Left cardiac atrium (tissue), 4 donors: ENCODE measurements at regions not wholly inside any gene's neighbourhood (a gene's known extent, or its start where the extent isn't known, plus 50 kb on each side); places are given as distances from the start of the nearest gene placed in this dataset.

Experiments
- ATAC-seq, 2 donors: fragments of 200-7000 bp; cut with Tn5 transposase; one replicate each; pipeline ENCODE4 v1.9.1; 2020; ENCODE audit warnings: mild to moderate bottlenecking in 2 of 2, moderate library complexity in 2 of 2
- DNase-seq: peaks from one replicate; pipeline ENCODE4 v3.0.0-alpha.2; 2020
- intact Hi-C, 2 donors: fragments of 100-400 bp; cut with DNase I; formaldehyde crosslinking; loops; one replicate each; pipeline versions ENCODE4 v1.14.1 to v1.15.1; 2022 to 2023
- donor health status: DM: no; HTN: yes; CAD: no.
- donor health status: DM: no; HTN: yes; CAD: no; lungs with severe emphysema.
- donor health status: DM: yes; HTN: yes; CAD: no.
- donor health status: Dilated cardiomyopathy.

GRCh38 chr13:33494596-33495204 is 209.1 kb upstream of the STARD13 start:
- ATAC-seq (peak; percentile 80 to 93), DNase-seq (peak; percentile 54)
- intact Hi-C loops = no loop called here

GRCh38 chr13:33496336-33496735 is 210.8 kb upstream of the STARD13 start:
- ATAC-seq (no peak), DNase-seq (no peak)
- intact Hi-C loops = no loop called here

- intact Hi-C loops = no loop called here
- peak in 1 of 2 donors; percentile 58 for ATAC-seq
These were observed 211.7 kb upstream of the STARD13 start for GRCh38 chr13:33497146-33497845.

GRCh38 chr13:33508060-33508459 is 222.5 kb upstream of the STARD13 start:
- DNase-seq (no peak), ATAC-seq (no peak)
- intact Hi-C loops = no loop called here

More at GRCh38 chr13:33497146-33497845, 211.7 kb upstream of the STARD13 start:
- no peak for DNase-seq

- peak; percentile 84 to 93 for ATAC-seq
- intact Hi-C loops = no loop called here
- peak; percentile 56 for DNase-seq
These were observed 224.2 kb upstream of the STARD13 start for GRCh38 chr13:33509642-33510229.

GRCh38 chr13:33510350-33510970 is 224.9 kb upstream of the STARD13 start:
- intact Hi-C loops = no loop called here
- DNase-seq (no peak), ATAC-seq (peak; percentile 8 to 26)

GRCh38 chr13:33512880-33513554 is 227.5 kb upstream of the STARD13 start:
- intact Hi-C loops = no loop called here
- ATAC-seq (no peak), DNase-seq (no peak)

GRCh38 chr13:33514362-33514761 is 228.8 kb upstream of the STARD13 start:
- intact Hi-C loops = no loop called here
- ATAC-seq = no peak
- DNase-seq = no peak

GRCh38 chr13:33515146-33515545 is 229.6 kb upstream of the STARD13 start:
- no peak for ATAC-seq
- no peak for DNase-seq
- intact Hi-C loops = no loop called here

GRCh38 chr13:33518452-33518851 is 232.9 kb upstream of the STARD13 start:
- intact Hi-C loops = no loop called here
- DNase-seq = no peak
- no peak for ATAC-seq

- no peak for DNase-seq
- intact Hi-C loops = no loop called here
- ATAC-seq = peak in 1 of 2 donors; percentile 79
These were observed 234.3 kb upstream of the STARD13 start for GRCh38 chr13:33519561-33520467.

- ATAC-seq (no peak), DNase-seq (no peak)
- intact Hi-C loops = no loop called here
These were observed 234.9 kb upstream of the STARD13 start for GRCh38 chr13:33520468-33520839.

GRCh38 chr13:33524086-33524485 is 238.5 kb upstream of the STARD13 start:
- intact Hi-C loops = no loop called here
- no peak for DNase-seq
- peak in 1 of 2 donors; percentile 45 for ATAC-seq

- no peak for ATAC-seq
These were observed 240.2 kb upstream of the STARD13 start for GRCh38 chr13:33525763-33526162.

GRCh38 chr13:33526718-33527117 is 241.2 kb upstream of the STARD13 start:
- DNase-seq (no peak), ATAC-seq (no peak)
- intact Hi-C loops = no loop called here

More at GRCh38 chr13:33525763-33526162, 240.2 kb upstream of the STARD13 start:
- DNase-seq = no peak
- intact Hi-C loops = no loop called here

GRCh38 chr13:33528896-33529295 is 243.3 kb upstream of the STARD13 start:
- intact Hi-C loops = no loop called here

GRCh38 chr13:33531484-33531883 is 245.9 kb upstream of the STARD13 start:
- ATAC-seq (no peak), DNase-seq (no peak)
- intact Hi-C loops = loop anchor here in 1 of 2 donors (10.0 kb wide), 1 partner anchor 127 kb away; no protein-coding TSS in a partner anchor

More at GRCh38 chr13:33528896-33529295, 243.3 kb upstream of the STARD13 start:
- no peak for DNase-seq
- ATAC-seq = no peak

GRCh38 chr13:33535061-33535460 is 249.5 kb upstream of the STARD13 start:
- intact Hi-C loops = loop anchor here in 1 of 2 donors (10.0 kb wide), 1 partner anchor 130 kb away; no protein-coding TSS in a partner anchor
- no peak for ATAC-seq

More at GRCh38 chr13:33535061-33535460, 249.5 kb upstream of the STARD13 start:
- DNase-seq = no peak
